ENCODE measurements at regions not wholly inside any gene's neighbourhood (a gene's known extent, or its start where the extent isn't known, plus 50 kb on each side); places are given as distances from the start of the nearest gene placed in this dataset.
"Not testable (repeated sequence)": the region's sequence is repeated elsewhere in the genome, so short reads cannot be mapped to it uniquely, and the experiment has no call there.

- not testable (repeated sequence) for DNase-seq
Measured at GRCh38 chr3:182653065-182653464, 140.2 kb upstream of the ATP11B start.

- no peak for DNase-seq
Measured at GRCh38 chr3:182668541-182668940, 124.8 kb upstream of the ATP11B start.

DNA sequence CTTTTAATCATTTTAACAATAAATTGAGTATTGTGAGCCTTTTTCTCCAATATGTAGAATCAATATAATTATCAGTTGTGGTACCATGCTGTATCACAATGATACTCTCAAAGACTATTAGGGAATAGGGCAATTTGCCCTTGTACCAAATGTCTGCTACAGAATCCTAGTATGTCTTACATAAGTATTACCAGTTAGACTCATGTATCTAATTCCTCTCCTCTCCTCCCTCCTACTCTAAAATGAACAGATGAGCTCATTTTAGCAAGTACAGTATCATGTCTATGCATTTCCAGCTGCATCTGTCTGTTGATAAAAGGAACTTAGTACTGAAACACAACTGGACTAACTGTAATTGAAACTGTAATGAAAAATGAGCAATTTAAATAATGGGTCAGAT, 124.3 kb upstream of the ATP11B start:
- no peak for DNase-seq

DNA sequence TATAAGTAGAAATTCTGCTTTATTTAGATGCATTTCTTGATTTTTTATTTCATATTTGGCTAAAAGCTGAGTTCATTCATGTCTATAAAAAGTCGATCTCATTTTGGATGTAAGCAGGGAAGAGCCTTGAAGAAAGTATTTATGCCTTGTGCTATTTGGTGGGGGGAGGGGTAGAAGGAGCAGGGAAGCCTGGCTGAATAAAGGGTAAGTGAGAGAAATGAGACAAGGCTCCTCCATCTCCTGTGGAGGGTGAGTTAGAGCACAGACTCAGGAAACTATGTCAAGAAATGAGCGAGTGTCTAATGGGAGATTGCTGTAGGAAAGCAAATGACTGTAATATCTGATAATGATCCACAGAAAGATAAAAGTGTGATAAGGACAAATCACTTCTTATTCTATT, 121.8 kb upstream of the ATP11B start:
- DNase-seq, result no peak

DNA sequence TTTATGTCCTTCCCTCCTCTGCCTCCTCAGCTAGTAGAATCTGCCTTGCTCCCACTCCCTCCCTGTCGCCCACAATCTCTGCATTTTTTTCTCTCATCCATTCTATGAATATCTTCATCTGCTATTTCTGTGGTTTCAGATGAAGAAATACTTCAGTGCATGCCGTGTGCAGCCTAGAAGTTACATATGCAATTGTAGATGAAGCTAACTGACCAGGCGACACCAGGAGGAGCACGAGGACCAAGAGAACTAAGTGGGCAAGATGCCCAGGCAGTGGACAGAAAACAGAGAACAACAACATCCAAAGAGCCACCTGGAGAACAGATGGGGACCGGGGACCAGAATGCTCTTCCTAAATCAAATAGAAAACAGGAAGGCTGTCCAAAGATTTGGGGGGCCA, 121.4 kb upstream of the ATP11B start:
- DNase-seq, result no peak

GRCh38 chr3:182673336-182673735, 120.0 kb upstream of the ATP11B start:
- DNase-seq, result no peak

DNA sequence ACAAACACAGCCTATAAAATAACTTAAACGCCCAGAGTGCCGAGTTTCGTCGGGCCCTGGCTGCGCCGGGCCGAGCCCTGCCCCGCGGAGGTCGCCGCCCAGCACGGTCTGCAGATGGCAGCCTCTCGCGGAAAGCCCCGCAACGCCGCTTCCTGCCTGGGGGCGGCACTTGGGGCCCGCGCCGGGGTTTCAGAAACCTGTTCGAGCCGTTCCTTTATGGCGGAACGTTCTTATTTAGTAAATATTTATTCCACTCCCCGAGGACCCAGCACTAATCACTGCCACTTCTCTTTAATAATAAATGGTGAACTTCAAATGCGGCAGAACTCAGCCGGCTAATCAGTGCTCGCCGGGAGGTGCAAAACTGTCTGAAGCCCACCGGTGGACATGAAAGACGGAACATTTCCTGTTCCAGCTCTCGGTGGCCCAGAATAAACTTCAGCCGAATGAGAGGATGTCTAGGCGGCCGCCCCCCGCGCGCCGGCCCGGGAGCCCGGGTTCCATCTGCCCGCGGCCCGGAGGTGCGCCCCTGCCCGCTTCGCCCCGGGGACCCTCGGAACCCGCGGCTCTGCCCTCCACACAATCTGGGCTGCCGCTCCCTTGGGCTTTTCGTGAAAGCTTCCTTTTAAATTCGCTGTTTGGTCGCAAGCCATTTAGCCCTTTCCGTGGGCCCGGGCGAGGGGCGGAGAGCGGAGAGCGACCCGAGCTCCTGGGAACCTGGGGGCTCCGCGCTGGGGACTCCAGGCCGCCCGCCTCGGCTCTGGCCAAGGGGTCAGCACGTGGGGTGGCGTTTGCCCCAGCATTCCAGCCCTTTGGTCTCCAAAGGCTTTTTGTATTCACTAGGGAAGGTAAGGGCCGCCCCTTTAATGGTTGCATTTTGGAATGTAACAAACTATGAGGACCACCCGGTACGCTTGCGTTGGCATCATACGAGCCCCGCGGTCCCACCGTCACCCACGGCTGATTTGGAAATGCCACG, 110.8 kb upstream of the ATP11B start:
- DNase-seq, result peak; percentile 79

DNA sequence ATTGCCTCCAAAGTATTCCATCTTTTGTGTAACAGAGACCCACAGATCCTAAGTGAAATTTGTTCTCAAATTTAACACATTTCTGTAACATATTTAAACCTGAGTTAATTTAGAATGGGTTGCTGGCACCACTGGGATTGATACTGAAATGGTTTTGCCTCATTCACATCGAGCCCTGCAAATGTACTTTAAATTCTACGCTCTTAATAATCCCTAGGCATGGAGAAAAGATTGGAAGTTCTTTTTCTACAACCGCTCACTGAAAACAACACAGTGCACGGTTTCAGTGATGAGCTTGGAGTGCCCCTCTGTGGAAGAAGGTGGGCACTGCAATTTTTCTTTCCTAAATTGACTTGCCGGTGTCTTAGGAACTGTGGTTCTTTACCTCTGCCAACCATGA, 109.9 kb upstream of the ATP11B start:
- peak; percentile 77 for DNase-seq

GRCh38 chr3:182683858-182684257, 109.4 kb upstream of the ATP11B start:
- DNase-seq, result no peak

GRCh38 chr3:182686033-182686886, 107.0 kb upstream of the ATP11B start:
- DNase-seq, result no peak

GRCh38 chr3:182690172-182690571, 103.1 kb upstream of the ATP11B start:
- DNase-seq, result no peak

GRCh38 chr3:182692021-182692420, 101.3 kb upstream of the ATP11B start:
- no peak for DNase-seq

DNA sequence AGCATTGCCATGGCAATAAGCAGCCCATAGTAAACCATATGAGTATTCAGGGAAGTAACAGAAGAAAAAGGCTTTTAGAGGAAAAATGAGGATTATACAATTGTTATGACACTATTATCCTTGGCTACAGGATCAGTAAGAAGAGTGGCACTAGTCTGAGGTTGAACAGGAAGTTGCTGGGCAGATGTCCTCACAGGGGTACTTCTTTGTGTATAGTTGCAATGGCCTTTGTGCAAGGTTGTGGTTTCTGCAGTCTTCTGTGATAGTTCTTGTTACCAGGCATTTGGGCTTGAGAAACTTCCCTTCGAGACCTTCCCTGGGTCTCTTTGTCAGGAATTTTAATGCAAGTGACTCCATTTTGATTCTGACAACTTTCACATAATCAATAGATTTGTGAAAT, 100.6 kb upstream of the ATP11B start:
- DNase-seq, result no peak

- DNase-seq, result no peak
Measured at GRCh38 chr3:182693723-182694122, 99.6 kb upstream of the ATP11B start.

- DNase-seq, result no peak
Measured at GRCh38 chr3:182696916-182697315, 96.4 kb upstream of the ATP11B start.

DNA sequence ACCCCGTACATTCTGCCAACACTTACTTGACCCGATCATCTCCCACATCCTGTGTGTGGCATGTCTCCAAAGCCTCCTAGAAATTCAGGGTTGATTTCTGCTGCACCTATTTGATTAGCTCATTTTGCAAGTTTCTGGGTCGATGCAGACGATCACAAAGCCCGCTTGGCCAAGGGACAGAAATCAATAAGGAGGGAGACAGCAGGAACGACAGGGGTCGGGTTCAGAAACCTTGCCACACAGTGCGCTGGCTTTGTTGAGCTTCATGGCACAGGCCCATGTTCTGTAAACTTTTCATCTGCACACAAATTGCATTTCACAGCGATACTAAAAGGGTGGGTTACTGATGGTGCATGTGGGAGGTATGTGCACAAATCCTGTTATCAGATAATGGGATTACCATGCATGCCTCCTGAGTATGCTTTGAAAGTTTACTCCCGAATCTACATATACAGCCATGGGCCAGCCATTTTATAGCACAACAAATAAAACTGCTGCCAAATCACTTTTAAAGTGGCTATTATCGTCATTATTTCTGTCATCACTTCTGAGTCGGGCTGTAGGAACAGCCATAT, 95.9 kb upstream of the ATP11B start:
- no peak for DNase-seq

- no peak for DNase-seq
Measured at GRCh38 chr3:182698078-182698477, 95.2 kb upstream of the ATP11B start.

GRCh38 chr3:182699550-182700170, 93.6 kb upstream of the ATP11B start:
- no peak for DNase-seq

- DNase-seq, result no peak
Measured at GRCh38 chr3:182702216-182702615, 91.1 kb upstream of the ATP11B start.

DNA sequence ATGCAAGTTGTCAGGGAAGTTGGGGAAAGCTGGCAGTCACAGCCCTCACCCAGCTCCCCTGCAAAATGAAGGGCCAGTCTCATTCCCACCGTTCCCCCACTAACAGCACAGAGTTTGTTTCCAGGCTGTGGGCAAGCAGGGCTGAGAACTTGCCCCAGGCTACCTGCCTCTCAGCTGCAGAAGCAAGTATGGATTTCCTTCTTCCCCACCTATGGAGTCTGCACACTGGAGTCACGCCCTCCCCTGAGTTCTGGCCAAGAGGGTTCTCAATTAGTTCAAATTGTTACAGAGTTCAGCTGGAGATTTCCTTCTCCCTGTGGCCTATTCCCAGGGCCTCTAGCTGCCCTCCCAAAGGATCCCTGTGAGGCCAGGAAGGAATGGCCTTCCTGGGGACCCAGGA, 90.1 kb upstream of the ATP11B start:
- peak; percentile 71 for DNase-seq

- peak; percentile 82 for DNase-seq
Measured at GRCh38 chr3:182704926-182705325, 88.4 kb upstream of the ATP11B start.

GRCh38 chr3:182708810-182709209, 84.5 kb upstream of the ATP11B start:
- DNase-seq, result no peak

DNA sequence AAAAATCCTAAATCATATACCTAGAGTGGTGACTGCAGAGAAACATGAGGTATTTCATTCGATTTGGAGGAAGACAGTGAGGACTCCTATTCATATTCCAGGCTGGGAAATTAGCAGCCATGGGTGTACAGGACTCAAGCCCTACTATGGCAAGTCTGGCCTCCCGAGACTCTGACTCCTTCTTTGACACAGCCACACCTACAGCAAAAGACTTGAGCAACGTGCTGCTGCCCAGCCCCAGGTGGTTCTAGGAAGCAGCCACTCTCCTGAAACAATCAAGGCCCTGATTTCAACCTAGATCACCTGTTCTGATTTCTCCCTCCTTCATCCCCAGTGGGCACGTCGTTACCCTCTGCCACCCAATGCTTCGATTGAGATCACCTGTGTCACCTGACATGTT, 84.0 kb upstream of the ATP11B start:
- no peak for DNase-seq

Data from islet precursor cell (in vitro differentiated cells).